H1 (cell line): ENCODE measurements at regions not wholly inside any gene's neighbourhood (a gene's known extent, or its start where the extent isn't known, plus 50 kb on each side); places are given as distances from the start of the nearest gene placed in this dataset.

Experiments
- CTCF ChIA-PET: fragments of 300-600 bp; sonication (Branson Sonifier 250); formaldehyde crosslinking; loops from one replicate; lab custom pipeline; 2021; ENCODE audit not compliant: partially characterized antibody; lab: Charles Lee
- POLR2A ChIA-PET: fragments of 300-600 bp; sonication (Branson Sonifier 250); formaldehyde crosslinking; loops from one replicate; lab custom pipeline; 2021; ENCODE audit warnings: inconsistent platforms; ENCODE audit not compliant: partially characterized antibody; lab: Charles Lee
- DNase-seq, 2 experiments: peaks; one replicate each; pipeline versions ENCODE4 v3.0.0 to v3.0.0-alpha.2; 2010 to 2022; ENCODE audit warnings: low spot score in 2 of 2, low read depth in 1 of 2, mixed read lengths in 1 of 2
- FAIRE-seq: peaks from 2 replicates; lab custom pipeline; 2011; peaks lifted over from hg19 to GRCh38; lab: Jason Lieb, UNC
- H2AFZ ChIP-seq: 2 replicates; pipeline ENCODE4 v1.8.1; 2012; ENCODE audit warnings: low read length, inconsistent platforms
- H2AK5ac ChIP-seq: 2 replicates; pipeline ENCODE4 v1.6.1; 2013; ENCODE audit warnings: low read depth, low read length
- H2BK120ac ChIP-seq: replicated peaks from 2 replicates; pipeline ENCODE3; 2013; ENCODE audit warnings: low read depth, low read length, inconsistent platforms
- H2BK12ac ChIP-seq: 2 replicates; pipeline ENCODE4 v1.6.1; 2013; ENCODE audit warnings: low read depth, low read length
- H2BK15ac ChIP-seq: 2 replicates; pipeline ENCODE4 v1.6.1; 2013; ENCODE audit warnings: low read length
- H2BK20ac ChIP-seq: 2 replicates; pipeline ENCODE4 v1.6.1; 2013; ENCODE audit warnings: low read length
- H2BK5ac ChIP-seq: 2 replicates; pipeline ENCODE4 v1.6.1; 2013; ENCODE audit warnings: low read depth, low read length
- H3K14ac ChIP-seq: 2 replicates; pipeline ENCODE4 v1.6.1; 2013; ENCODE audit warnings: inconsistent platforms; ENCODE audit not compliant: insufficient read length
- H3K18ac ChIP-seq: 2 replicates; pipeline ENCODE4 v1.6.1; 2013; ENCODE audit warnings: low read length; ENCODE audit errors: extremely low read depth
- H3K23ac ChIP-seq: 2 replicates; pipeline ENCODE4 v1.6.1; 2013; ENCODE audit warnings: inconsistent platforms; ENCODE audit not compliant: insufficient read length
- H3K23me2 ChIP-seq: 2 replicates; pipeline ENCODE4 v1.6.1; 2013; ENCODE audit warnings: low read depth, low read length
- H3K27ac ChIP-seq: 2 replicates; pipeline ENCODE4 v1.6.1; 2011; ENCODE audit warnings: low read depth, low read length, inconsistent platforms
- H3K27me3 ChIP-seq, 4 experiments: replicated peaks in 1 of 4; 1 replicate in 1 of 4; 2 replicates in 3 of 4; pipeline versions ENCODE4 v1.6.1 to v1.8.1; 2011 to 2013; ENCODE audit warnings: low read length in 3 of 4, mild to moderate bottlenecking in 3 of 4, inconsistent platforms in 2 of 4, mixed read lengths in 2 of 4, moderate library complexity in 1 of 4; ENCODE audit not compliant: control insufficient read depth in 3 of 4, insufficient read depth in 3 of 4; ENCODE audit errors: extremely low read depth in 1 of 4
- H3K36me3 ChIP-seq, 4 experiments: 2 replicates each; pipeline versions ENCODE4 v1.6.1 to v1.8.1; 2011 to 2013; ENCODE audit warnings: mild to moderate bottlenecking in 4 of 4, low read length in 3 of 4, moderate library complexity in 2 of 4, control low read depth in 1 of 4, inconsistent platforms in 1 of 4; ENCODE audit not compliant: insufficient read depth in 4 of 4, control insufficient read depth in 2 of 4
- H3K4ac ChIP-seq: replicated peaks from 2 replicates; pipeline ENCODE3; 2013; ENCODE audit warnings: low read length, low read depth, mixed read lengths, inconsistent platforms; ENCODE audit not compliant: insufficient read length
- H3K4me1 ChIP-seq, 4 experiments: replicated peaks in 1 of 4; 1 replicate in 1 of 4; 2 replicates in 3 of 4; pipeline versions ENCODE4 v1.6.1 to v1.8.1; 2011 to 2013; ENCODE audit warnings: low read length in 3 of 4, inconsistent platforms in 2 of 4, mixed read lengths in 1 of 4; ENCODE audit not compliant: insufficient read depth in 4 of 4, control insufficient read depth in 3 of 4
- H3K4me2 ChIP-seq, 2 experiments: 2 replicates each; pipeline versions ENCODE4 v1.6.1 to v1.8.1; 2011 to 2013; ENCODE audit warnings: low read depth in 2 of 2, low read length in 2 of 2, control low read depth in 1 of 2, inconsistent platforms in 1 of 2, mild to moderate bottlenecking in 1 of 2; ENCODE audit not compliant: insufficient read depth in 1 of 2
- H3K4me3 ChIP-seq, 4 experiments: fragments of 200-600, 300-600 bp in 1 of 4; sonication (generic), shearing (Covaris generic), sonication (Bioruptor Twin) in 1 of 4; 2 replicates each; pipeline versions ENCODE4 v1.5.1 to v1.8.1; 2011 to 2016; ENCODE audit warnings: low read length in 4 of 4, low read depth in 3 of 4, control low read depth in 2 of 4, inconsistent platforms in 2 of 4, mild to moderate bottlenecking in 2 of 4, mixed read lengths in 1 of 4, moderate library complexity in 1 of 4; ENCODE audit not compliant: insufficient read depth in 2 of 4; ENCODE audit errors: extremely low read depth in 1 of 4
- H3K56ac ChIP-seq: replicated peaks from 2 replicates; pipeline ENCODE3; 2013; ENCODE audit warnings: low read depth, mild to moderate bottlenecking, mixed read lengths, low read length, inconsistent platforms; ENCODE audit not compliant: insufficient read length
- H3K79me1 ChIP-seq: 2 replicates; pipeline ENCODE4 v1.6.1; 2013; ENCODE audit warnings: low read depth, low read length, control low read depth
- H3K79me2 ChIP-seq, 2 experiments: 2 replicates each; pipeline versions ENCODE4 v1.6.1 to v1.8.1; 2012 to 2013; ENCODE audit warnings: low read length in 2 of 2, mild to moderate bottlenecking in 2 of 2, inconsistent platforms in 1 of 2; ENCODE audit not compliant: insufficient read depth in 2 of 2, control insufficient read depth in 1 of 2
- H3K9ac ChIP-seq, 4 experiments: replicated peaks in 1 of 4; 1 replicate in 1 of 4; 2 replicates in 3 of 4; pipeline versions ENCODE4 v1.6.1 to v1.8.1; 2011 to 2013; ENCODE audit warnings: low read depth in 3 of 4, low read length in 3 of 4, control low read depth in 2 of 4, mild to moderate bottlenecking in 2 of 4, moderate library complexity in 2 of 4, inconsistent platforms in 1 of 4; ENCODE audit errors: extremely low read depth in 1 of 4
- H3K9me3 ChIP-seq, 2 experiments: 2 replicates each; pipeline versions ENCODE4 v1.6.1 to v1.8.1; 2012 to 2013; ENCODE audit warnings: mild to moderate bottlenecking in 2 of 2, moderate library complexity in 2 of 2, control low read depth in 1 of 2, inconsistent platforms in 1 of 2, low read depth in 1 of 2, low read length in 1 of 2, mixed read lengths in 1 of 2; ENCODE audit not compliant: insufficient read depth in 2 of 2
- H4K20me1 ChIP-seq, 2 experiments: replicated peaks in 1 of 2; 2 replicates each; pipeline versions ENCODE3 to v1.8.1; 2011 to 2013; ENCODE audit warnings: inconsistent platforms in 2 of 2, low read length in 2 of 2, mild to moderate bottlenecking in 1 of 2; ENCODE audit not compliant: insufficient read depth in 2 of 2, control insufficient read depth in 1 of 2
- H4K5ac ChIP-seq: 2 replicates; pipeline ENCODE4 v1.6.1; 2013; ENCODE audit warnings: low read length, low read depth, mixed read lengths, inconsistent platforms; ENCODE audit not compliant: insufficient read length
- H4K8ac ChIP-seq: 2 replicates; pipeline ENCODE4 v1.8.0; 2013; ENCODE audit warnings: mild to moderate bottlenecking, moderate library complexity, low read length, inconsistent platforms; ENCODE audit not compliant: insufficient read depth; ENCODE audit errors: extremely low read depth
- H4K91ac ChIP-seq: replicated peaks from 2 replicates; pipeline ENCODE3; 2013; ENCODE audit warnings: low read length, mixed read lengths, inconsistent platforms; ENCODE audit not compliant: insufficient read length
- CTCF ChIP-seq, 3 experiments: IDR thresholded peaks; 1 replicate in 2 of 3; 2 replicates in 1 of 3; pipeline versions ENCODE4 v1.5.1 to v1.6.1; 2011; ENCODE audit warnings: low read length in 3 of 3, mild to moderate bottlenecking in 3 of 3, inconsistent platforms in 2 of 3, low read depth in 1 of 3, moderate library complexity in 1 of 3; ENCODE audit not compliant: insufficient read depth in 1 of 3; ENCODE audit errors: control extremely low read depth in 1 of 3
- E2F6 ChIP-seq: IDR thresholded peaks from 2 replicates; pipeline ENCODE4 v1.6.1; 2012; ENCODE audit warnings: inconsistent platforms
- MAX ChIP-seq: IDR thresholded peaks from 2 replicates; pipeline ENCODE4 v1.6.1; 2012; ENCODE audit warnings: inconsistent platforms
- RAD21 ChIP-seq, 2 experiments: IDR thresholded peaks in 1 of 2; conservative IDR thresholded peaks in 1 of 2; 2 replicates each; pipeline ENCODE4 v1.6.1; 2011; ENCODE audit warnings: low read depth in 2 of 2, low read length in 2 of 2, improper control_type of control experiment in 1 of 2, inconsistent platforms in 1 of 2, mild to moderate bottlenecking in 1 of 2, moderate library complexity in 1 of 2
- YY1 ChIP-seq: IDR thresholded peaks from 2 replicates; pipeline ENCODE4 v1.6.1; 2011; ENCODE audit warnings: low read depth, mild to moderate bottlenecking, low read length
- WGBS, 2 experiments: shearing (Covaris generic) in 1 of 2; methylation state at CpG; one replicate each; pipeline versions ENCODE4 v1.1.6 to v1.1.7; 2013 to 2015; ENCODE audit warnings: low lambda C conversion rate in 2 of 2, mixed read lengths in 2 of 2, inconsistent platforms in 1 of 2, low coverage in 1 of 2, missing lambda C conversion rate in 1 of 2; ENCODE audit not compliant: insufficient replicate concordance in 2 of 2, insufficient coverage in 1 of 2, insufficient read length in 1 of 2; ENCODE audit errors: extremely low coverage in 1 of 2, missing lambda C conversion rate in 1 of 2; 5-methylcytosine and 5-hydroxymethylcytosine counted together

GRCh38 chr10:131776496-131776895, 124.3 kb upstream of the PPP2R2D start:
- H2BK5ac ChIP-seq: peak overlapping the region; percentile 6; the same call in 1 of the 2 replicates
- TF ChIP-seq CTCF (IDR thresholded peaks at IDR 0.05; ENCODE audit: control extremely low read depth in 1 of 3, insufficient read depth in 1 of 3, low read depth in 1 of 3, low read length in 3 of 3) (peak in 1 of 3 experiments; percentile 7; a peak in 1 of 4 replicates), MAX (0 out of 2 replicates have a peak, but pooled peaks have one; percentile 10), YY1 (no peak), RAD21 (IDR thresholded peaks at IDR 0.05 in 1 of 2, conservative IDR thresholded peaks at IDR 0.05 in 1 of 2; ENCODE audit: low read depth in 2 of 2, low read length in 2 of 2) (0 out of 4 replicates have a peak, but pooled peaks of 1 of the 2 experiments have one; percentile 5), E2F6 (0 out of 2 replicates have a peak, but pooled peaks have one; percentile 40)
- TF ChIP-seq, all 59 proteins: peak for 4
- Histone ChIP-seq H2BK15ac (no peak overlapping the region), H3K18ac (no peak overlapping the region), H2AK5ac (no peak overlapping the region), H3K79me2 (no peaks in the 10 kb centered on the region), H2BK20ac (no peak overlapping the region), H4K8ac (no peak overlapping the region), H3K23me2 (no peaks in the 10 kb centered on the region), H3K27me3 (no peaks in the 10 kb centered on the region), H3K4me1 (no peaks in the 10 kb centered on the region; a peak in 1 of 7 replicates), H3K56ac (no peak overlapping the region), H4K20me1 (no peaks in the 10 kb centered on the region), H3K36me3 (no peaks in the 10 kb centered on the region), H3K27ac (no peak overlapping the region), H2BK12ac (peak overlapping the region; percentile 35; the same call in 1 of the 2 replicates), H3K9me3 (peaks cover 7 to 13% of the 10 kb centered on the region in 2 experiments; a peak in 3 of 4 replicates), H3K4me3 (no peak overlapping the region), H4K5ac (no peak overlapping the region), H2BK120ac (no peak overlapping the region), H3K23ac (no peak overlapping the region), H3K4me2 (no peak overlapping the region), H2AFZ (no peak overlapping the region), H3K9ac (no peak overlapping the region), H4K91ac (no peak overlapping the region), H3K4ac (no peak overlapping the region), H3K79me1 (no peaks in the 10 kb centered on the region), H3K14ac (no peak overlapping the region)
- CTCF ChIA-PET: interaction anchor here (0.9 to 3.1 kb wide), 8 partner anchors 10 to 98 kb away, joined by 3 to 29 read pairs (median 4); no protein-coding TSS in a partner anchor
- WGBS, 2 experiments: 88% methylated on average over 10 of the region's 11 CpGs; no CpG with 5 or more reads in 1 of the 2 experiments
- FAIRE-seq (no peak), DNase-seq (peak in 1 of 2 experiments; percentile 35)
- POLR2A ChIA-PET: no interaction called here
